Left hindlimb (tissue), 1 donor: ENCODE measurements at regions not wholly inside any gene's neighbourhood (a gene's known extent, or its start where the extent isn't known, plus 50 kb on each side); places are given as distances from the start of the nearest gene placed in this dataset.

Experiments used
- DNase-seq: peaks from one replicate; pipeline ENCODE4 v3.0.0-alpha.2; 2018

DNA sequence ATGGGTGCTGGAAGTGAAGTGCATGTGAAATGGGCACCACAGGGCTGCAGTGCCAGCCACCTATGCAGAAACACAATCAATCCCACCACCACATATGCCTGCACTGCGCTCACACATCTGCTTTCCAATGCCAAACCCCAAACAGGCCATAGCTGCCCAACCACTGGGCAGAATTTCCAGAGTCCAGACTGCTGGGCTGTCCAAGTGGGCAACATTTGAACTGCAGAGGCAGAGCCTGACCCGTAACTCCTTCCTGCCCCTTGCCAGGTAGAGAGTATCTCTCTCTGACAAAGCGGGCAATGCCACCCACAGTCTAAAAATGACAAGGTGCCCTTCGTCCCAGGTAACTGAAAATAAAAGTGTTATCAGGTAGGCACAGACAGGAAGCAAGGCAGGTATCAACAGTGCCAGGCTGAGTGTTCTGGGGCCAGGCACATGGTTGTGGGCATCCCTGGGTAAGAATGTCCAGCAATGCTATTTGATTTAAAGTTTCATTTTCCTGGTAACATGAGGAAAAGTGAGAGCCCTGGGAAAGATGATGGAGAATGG, 79.5 kb downstream of the FOXA2 start:
- DNase-seq: no peak

DNA sequence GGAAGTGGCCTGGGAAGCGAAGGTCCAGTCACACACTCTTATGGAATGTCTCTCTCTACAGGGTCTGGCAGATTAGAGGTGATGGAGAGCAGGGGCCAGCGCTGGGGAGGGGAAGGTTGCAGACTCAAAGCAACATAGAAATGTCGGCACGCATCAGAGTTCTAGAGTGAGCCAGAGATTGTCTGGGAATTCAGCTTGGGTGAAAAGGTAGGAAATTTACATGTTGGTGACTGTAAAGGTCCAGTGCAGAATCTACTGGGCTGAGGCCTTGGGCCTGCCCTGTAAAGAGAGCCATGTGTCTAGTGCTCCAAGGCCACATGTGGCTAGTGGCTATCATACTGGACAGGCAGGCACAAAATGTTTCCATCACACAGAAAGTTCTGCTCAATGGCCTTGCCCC, 80.8 kb downstream of the FOXA2 start:
- no peak for DNase-seq

- no peak for DNase-seq
Observed at GRCh38 chr20:22502731-22503191, 81.6 kb downstream of the FOXA2 start.

GRCh38 chr20:22501566-22502344, 82.6 kb downstream of the FOXA2 start:
- no peak for DNase-seq

- DNase-seq: no peak
Observed at GRCh38 chr20:22501034-22501433, 83.3 kb downstream of the FOXA2 start.

DNA sequence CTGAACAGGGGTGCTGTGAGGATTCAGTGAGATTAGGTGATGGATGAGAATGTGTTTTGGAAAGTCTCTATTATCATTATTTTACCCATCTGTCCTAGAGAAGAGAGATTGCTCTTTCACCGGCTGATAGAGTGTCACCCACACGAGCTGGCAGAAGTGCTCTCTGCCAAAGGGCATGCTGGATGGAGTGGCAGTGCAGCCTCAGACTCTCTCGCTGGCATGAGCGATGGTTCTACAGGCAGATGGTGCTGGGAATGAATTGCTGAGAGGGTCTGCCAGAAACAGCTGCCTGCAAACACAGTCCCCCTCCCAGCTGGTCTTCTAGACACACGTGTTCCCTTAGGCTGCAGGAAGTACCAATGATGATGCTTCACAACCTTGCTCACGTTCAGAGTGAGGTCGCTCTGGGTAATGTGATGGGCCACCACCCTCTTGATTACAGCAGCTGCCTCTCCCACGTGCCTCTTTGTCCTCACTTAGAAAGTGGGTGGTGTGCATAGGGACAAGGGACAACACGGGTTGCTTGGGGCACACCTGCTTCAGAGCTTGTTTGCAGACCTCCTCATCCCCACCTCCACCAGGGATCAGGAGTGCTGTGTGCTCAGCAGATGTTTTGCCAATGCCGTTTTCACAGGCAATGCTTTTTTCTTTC, 84.7 kb downstream of the FOXA2 start:
- no peak for DNase-seq

GRCh38 chr20:22496817-22497216, 87.6 kb downstream of the FOXA2 start:
- DNase-seq: no peak

DNA sequence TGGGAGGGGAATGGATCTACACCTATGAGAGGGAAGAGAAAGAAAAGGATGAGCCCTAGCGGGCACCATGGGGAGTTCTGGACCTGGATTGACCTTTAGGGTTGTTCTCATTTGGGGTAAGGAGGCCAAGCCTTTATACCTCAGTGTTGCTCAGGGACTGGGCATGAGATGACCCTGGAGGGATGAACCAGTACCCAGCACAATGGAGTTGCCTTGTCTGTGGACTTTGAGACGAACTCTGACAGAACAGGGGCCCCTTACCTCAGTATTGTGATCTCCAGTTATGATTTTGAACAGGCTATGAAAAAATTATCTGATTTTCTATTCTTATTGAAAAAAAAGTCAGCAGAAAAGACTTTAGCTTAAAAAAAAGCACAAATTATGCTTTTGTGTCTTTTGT, 88.6 kb downstream of the FOXA2 start:
- DNase-seq: no peak

DNA sequence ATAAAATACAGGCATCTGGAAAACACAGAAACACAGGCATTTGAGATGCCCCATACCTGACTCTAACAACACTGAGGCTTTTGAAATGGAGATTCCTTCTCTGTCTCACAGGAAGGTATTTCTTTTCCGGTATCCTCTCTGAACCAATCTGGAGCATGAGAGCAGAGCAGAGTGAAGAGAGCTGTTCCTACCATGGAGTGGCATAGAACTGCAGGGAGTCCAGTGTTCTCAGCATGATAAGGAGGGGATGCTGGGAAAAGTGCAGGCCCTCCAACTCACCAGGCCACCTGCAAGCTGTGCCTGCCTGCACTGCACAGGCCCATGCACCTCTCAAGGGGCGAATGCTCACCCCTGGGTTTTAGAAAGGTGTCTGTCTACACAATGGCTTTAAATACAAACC, 89.2 kb downstream of the FOXA2 start:
- no peak for DNase-seq

DNA sequence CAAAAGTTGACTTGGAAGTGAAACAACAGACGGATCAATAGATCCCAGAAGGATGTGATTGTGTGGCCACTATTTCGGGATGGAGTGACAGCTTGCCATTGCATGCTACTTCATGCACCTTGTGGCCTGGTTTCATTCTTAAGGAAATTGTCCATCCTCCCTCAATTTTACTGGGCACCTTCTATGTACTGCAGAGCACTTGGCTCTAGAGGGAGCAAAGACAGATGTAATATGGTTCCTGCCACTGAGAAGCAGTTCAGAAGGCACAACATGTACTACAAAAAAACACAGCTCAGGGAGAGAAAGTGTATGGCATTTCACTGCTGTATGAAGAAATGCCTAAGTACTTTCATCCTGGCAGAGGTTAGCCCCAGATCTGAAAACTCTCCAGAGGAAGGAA, 91.9 kb downstream of the FOXA2 start:
- no peak for DNase-seq

GRCh38 chr20:22491194-22491505, 93.2 kb downstream of the FOXA2 start:
- DNase-seq: no peak

GRCh38 chr20:22490287-22491193, 93.8 kb downstream of the FOXA2 start:
- DNase-seq: no peak

DNA sequence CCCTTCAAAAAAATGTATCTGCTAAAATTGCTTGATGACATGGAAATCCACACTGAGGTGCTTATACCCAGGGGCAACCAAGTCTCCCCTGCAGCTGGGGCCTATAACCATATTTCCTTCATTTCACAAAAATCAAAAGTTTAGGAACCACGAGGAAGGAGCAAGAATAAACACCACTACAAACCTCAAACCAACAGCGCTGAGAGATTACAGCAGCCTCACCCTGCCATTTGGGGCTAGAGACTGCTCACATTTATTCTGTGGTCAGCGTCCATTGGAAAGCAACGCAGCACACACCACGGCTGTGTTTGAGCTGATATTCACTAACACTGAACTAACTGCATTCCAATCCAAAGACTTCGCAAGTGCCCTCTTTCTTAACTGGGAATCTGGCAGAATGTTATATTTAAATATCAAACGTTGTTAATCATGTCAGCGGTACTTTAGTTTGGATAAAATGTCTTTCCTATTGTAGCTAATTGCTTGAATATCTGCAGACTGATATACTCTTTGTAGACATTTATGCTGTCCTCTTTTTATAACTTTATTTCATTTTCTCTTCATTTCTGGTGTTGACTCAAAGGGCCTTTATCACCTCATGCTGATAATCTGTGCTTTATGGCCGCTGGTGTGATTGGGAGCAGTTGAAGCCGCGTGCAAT, 94.6 kb downstream of the FOXA2 start:
- DNase-seq: no peak

GRCh38 chr20:22480336-22480735, 104.0 kb downstream of the FOXA2 start:
- DNase-seq: no peak

GRCh38 chr20:22475662-22476061, 108.7 kb downstream of the FOXA2 start:
- DNase-seq: no peak

DNA sequence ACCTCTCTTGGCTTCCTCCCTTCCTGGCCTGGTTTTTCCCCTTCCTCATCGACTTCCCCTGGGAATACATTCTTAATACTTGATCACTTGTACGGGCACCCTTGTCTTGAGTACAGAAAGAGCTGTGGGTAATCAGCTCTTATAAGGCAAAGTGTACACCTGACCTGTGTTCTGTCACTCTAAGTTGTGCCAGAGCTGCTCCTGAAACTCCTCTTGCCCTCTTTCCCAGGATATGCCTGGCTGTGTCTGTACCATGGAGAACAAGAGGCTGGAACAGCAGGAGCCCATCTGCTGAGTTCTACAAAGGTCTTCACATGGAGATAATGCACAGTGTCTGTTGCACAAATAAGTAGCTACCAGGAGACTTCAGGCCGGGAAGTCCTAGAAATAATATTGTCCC, 110.1 kb downstream of the FOXA2 start:
- DNase-seq: no peak

DNA sequence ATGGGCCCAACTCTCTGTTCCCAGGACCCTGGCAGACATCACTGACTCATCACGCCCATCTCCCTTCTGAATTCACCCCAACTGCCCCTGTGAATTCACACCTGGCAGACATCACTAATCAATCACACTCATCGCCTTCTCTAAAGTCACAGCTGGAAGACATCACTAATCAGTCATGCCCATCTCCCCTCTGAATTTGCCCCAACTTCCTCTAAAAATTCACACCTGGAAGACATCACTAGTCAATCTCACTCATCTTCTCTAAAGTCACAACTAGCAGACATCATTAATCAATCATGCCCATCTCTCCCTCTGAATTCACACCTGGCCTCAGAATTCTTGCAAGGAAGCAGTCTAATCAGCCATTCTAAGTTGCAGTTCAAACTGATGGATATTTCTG, 111.1 kb downstream of the FOXA2 start:
- DNase-seq: no peak

DNA sequence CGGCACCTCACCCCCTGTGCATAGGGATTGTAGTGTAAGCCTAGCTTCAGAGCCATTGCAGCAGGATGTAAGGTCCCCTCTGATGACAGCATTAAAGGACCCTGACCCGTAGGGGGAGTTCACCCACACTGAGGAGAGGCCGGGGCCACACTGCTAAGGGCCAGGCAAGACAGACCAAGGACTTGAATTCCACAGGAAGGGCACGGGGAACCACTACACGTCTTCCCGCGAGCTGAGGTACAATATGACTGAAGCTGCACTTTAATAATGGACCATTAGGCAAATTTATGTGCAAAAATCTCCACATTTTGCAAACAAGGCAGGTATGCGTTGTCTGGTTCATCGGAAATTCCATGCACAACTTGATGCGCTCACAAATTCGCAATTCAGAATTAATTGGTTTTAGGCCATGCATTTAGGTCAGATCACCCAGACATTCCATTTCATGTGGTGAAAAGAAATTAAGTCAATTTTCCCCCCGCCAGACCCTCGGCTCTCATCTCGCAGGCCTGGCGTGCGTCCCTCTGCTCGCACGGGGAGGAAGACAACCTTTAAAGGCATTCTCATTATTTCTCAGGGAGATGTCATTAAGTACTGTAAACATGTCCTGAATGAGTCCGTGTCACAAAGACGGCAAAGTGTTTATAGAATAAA, 111.8 kb downstream of the FOXA2 start:
- DNase-seq: no peak

GRCh38 chr20:22471156-22471836, 113.1 kb downstream of the FOXA2 start:
- DNase-seq: no peak

DNA sequence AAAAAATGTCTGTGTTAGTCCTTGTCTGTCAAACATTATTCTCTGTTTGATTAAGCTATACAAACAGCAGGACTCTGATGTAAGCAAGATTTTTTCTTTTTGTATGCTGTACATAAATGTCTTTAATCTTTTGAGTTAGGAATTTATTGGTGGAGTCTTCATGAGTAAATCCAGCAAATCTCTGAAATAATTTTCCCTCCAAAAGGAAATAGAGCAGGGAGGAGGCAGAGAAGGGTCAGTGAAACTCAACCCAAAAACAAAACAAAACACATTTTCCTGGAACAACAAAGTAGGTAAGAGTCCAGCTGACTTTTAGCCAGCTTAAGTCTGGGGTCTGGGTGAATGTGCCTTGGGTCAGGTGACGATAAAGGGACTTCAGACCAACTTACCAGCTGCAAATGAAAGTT, 113.7 kb downstream of the FOXA2 start:
- DNase-seq: no peak

DNA sequence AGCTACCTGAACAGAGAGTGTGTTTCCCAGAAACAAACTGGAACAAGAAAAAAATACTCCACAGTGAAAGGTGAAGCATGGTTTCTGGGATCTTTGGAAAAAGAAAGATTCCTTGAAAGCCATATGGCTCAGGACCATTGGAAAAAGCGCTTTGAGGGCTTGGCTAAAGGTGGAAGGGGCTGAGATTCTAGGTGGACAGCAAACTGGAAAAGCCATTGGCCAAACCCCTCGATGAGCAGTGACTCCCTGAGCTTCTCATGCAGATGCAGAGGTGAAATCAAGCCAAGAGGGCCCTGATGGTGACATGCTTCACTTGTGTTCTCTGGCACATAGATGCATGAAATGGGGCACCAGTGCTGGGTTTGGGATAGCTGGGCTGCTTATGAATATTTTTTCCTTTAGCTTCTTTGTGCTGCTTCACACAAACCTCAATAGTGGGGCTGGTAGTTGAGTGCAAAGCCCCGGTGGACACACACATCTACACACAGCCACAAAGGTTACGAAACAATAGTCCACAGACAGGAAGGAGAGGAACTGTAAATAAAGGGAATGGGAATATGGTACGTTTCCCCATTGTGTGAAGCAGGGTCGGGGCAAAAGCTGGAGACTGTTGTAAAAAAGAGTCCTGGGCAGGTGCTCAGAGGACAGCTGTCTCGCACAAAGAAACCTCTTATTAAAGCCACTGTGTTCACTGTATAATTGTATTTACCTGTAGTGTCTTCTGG, 117.8 kb downstream of the FOXA2 start:
- DNase-seq: no peak
